ENCODE measurements at regions not wholly inside any gene's neighbourhood (a gene's known extent, or its start where the extent isn't known, plus 50 kb on each side); places are given as distances from the start of the nearest gene placed in this dataset.
"Not testable (repeated sequence)": the region's sequence is repeated elsewhere in the genome, so short reads cannot be mapped to it uniquely, and the experiment has no call there.

DNA sequence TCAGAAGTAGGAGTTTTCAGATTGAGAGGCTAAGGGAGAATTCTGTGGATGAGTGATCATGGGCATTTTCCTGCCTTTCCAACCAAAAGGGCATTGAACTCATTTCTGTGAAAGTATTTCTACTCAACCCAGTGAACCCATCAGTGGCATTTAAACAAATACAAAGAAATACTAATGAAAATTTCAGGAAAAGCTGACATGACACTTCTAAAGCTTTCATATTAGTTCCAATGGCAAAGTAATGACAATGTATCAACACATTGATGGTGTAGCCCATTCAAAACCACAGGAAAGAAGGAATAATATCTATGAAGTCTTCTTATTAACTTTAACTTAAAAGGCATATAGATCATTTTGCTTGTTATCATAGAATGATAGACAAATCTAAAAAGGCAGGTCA, 183.5 kb upstream of the ANXA10 start:
- no peak for DNase-seq (ENCODE audit: low read depth in 1 of 2, low spot score in 1 of 2)

DNA sequence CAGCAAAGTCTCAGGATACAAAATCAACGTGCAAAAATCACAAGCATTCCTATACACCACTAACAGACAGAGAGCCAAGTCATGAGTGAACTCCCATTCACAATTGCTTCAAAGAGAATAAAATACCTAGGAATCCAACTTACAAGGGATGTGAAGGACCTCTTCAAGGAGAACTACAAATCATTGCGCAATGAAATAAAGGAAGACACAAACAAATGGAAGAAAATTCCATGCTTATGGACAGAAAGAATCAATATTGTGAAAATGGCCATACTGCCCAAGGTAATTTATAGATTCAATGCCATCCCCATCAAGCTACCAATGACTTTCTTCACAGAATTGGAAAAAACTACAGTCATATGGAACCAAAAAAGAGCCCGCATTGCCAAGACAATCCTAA, 179.8 kb upstream of the ANXA10 start:
- DNase-seq (ENCODE audit: low read depth in 1 of 2, low spot score in 1 of 2), result not testable (repeated sequence)

DNA sequence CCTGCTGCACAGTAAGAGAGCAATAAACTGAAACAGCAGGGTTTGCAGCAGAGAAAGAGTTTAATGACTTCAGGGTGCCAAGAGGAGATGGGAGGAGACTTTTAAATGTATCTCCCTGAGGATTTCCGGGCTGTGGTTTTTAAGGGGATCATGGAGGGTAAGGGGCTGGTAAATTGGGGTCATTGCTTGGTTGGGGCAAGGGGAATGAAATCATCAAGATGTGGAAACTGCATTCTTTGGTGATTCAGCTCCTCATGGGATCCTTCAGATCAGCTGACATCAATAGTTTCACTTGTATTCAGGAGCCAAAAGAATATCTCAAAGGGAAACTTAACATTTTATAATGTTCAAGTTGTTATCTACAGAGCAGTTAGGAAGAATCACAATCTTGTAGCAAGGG, 174.3 kb upstream of the ANXA10 start:
- no peak for DNase-seq (ENCODE audit: low read depth in 1 of 2, low spot score in 1 of 2)

DNA sequence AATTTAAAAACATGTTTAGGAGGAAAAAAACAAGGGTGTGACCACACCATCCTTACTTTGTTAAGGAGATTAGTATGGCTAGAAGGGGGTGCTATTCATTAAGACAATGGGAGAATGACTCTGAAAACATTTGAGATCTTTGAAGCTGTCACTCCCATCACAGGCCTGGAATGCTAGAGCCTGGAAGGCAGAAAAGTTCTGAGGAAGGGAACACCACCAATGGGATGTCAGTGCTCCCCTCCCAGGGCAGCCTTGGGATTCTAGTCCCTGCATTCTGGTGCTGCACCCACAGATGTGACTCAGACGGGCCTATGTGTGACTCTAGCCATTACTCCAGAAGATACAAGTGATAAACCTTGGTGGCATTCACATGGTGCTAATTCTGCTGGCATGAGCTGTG, 162.2 kb upstream of the ANXA10 start:
- DNase-seq (ENCODE audit: low read depth in 1 of 2, low spot score in 1 of 2), result no peak

DNA sequence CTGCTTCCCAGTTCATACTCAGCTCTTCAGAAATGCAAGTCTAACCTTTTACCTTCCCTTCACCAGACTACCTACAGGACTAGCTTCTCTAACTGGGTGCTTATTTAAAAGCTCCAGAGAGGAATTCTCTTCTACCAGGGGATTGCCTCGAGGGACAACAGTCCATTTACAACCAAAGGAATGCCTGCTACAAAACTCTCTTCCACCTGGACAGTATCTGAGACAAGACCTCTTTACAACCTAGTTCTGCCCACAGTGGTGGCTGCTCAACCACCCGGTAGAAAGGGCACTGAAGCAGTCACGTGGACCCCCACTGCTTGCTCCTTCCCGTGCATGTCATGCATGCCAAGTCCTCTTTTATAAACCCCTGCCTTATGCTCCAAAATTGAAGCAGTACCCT, 158.1 kb upstream of the ANXA10 start:
- DNase-seq (ENCODE audit: low read depth in 1 of 2, low spot score in 1 of 2), result no peak

DNA sequence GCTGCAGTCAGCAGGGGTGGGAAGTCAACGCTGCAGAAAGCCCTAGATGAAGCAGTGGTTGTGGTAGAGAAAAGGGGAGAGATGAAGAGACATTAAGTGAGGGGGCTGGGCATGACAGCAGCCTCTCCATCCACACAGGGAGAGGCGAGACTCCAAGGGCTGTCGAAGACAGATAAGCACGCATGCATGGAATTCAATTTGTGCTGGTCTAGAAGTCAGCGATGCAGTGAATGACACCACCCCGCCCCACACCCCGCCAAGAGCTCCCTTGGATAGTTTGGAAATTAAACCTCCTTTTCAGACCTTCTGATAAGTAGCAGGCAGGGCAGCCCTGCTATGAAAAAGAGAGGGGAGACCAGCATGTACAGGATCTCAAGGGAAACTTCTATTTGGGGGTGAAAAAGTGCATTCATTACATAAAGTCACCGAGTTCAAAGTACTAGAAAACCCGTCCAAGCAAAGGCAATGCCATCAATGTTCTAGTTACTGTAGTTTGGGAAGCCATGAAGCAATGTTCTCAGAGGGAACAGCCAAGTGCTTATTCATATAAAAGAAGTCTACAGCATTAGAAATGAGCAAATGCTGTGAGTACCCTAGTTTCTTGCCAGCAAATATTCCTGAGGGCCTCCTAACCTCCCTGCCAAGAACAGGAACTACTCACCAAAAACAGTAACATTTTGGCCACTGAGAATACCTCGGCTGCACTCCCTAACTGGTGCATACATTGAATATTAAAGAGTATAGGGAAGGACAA, 152.3 kb upstream of the ANXA10 start:
- DNase-seq (ENCODE audit: low read depth in 1 of 2, low spot score in 1 of 2), result no peak

DNA sequence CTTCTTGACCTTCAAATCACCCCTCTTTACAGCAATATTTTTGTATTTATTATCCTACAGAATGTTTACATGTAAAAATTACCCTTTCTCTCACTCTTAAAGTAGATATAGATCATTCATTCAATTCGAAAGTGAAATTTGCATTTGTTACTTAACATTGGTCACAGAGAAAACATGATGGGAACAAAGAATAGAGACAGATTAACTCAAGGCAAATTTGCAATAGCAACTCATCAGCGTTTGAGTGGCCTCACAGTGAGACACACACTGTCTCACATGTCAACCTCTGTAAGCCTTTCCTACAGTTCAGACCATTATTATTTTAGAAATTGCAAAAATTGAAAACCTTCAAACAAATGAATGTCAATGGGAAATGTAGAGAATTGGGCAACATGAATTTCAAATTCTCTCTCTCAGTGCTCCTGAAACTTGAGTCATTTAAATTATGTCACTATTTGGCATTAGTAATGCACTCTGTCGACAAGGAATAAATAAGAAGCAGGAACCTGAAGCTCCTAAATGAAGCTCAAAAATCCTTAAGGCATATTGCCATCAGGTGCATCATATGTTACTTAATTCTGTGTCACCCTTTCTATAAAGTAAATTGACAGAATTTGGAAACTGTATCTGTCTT, 148.3 kb upstream of the ANXA10 start:
- no peak for DNase-seq (ENCODE audit: low read depth in 1 of 2, low spot score in 1 of 2)

DNA sequence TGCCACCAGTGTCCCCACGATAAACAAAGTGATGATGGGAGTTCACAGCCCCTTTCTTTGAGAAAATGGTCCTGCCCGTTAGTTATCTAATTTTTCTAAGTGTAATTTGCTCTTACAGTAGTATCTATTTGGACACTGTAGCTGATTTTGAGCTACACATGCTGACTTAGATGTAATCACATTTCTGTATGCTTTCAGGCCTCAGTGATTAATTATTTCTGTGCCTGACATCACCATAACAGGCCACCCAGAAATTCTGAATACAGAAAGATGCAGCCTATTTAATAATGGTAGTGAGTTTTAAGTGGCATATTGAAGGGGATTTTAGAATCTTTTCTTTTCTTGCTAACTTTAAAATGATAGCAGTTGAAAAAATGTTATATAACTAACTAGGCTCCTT, 147.6 kb upstream of the ANXA10 start:
- no peak for DNase-seq (ENCODE audit: low read depth in 1 of 2, low spot score in 1 of 2)

DNA sequence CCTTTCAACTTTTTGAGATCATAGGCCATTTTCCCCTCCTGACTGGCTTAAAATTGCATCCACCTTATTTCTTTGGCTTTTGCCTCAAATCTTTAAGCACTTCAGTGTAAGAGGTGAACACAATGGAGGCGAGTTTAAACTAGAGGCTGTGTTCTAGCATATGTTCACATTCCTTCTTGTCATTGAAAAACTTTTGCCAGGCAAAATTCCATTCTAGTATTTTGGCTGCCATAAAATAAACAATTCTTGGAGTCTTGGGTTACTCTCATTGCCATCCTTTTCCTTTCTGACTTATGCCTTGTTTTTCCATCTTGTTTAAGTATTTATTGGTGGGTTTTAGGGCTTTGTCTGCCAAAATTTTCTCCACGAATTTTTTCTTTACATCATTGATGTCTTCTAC, 137.3 kb upstream of the ANXA10 start:
- no peak for DNase-seq (ENCODE audit: low read depth in 1 of 2, low spot score in 1 of 2)

DNA sequence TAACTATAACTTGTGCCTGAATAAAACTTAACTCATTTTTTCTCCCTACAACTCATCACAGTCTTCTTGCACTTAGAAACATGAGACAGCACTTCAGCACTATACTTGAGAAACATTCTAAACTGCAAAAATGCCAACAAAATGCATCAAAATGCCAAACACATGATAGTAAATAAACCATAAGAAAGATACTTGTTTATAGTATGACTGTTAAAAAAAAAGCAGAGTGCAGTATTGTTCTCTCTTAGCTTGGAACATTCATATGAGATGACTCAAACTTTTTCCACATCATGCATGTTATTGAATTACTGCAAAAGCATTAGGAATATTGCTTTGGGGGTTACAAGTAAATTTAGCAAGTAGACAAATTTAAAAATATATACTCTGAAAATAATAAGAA, 135.7 kb upstream of the ANXA10 start:
- no peak for DNase-seq (ENCODE audit: low read depth in 1 of 2, low spot score in 1 of 2)

DNA sequence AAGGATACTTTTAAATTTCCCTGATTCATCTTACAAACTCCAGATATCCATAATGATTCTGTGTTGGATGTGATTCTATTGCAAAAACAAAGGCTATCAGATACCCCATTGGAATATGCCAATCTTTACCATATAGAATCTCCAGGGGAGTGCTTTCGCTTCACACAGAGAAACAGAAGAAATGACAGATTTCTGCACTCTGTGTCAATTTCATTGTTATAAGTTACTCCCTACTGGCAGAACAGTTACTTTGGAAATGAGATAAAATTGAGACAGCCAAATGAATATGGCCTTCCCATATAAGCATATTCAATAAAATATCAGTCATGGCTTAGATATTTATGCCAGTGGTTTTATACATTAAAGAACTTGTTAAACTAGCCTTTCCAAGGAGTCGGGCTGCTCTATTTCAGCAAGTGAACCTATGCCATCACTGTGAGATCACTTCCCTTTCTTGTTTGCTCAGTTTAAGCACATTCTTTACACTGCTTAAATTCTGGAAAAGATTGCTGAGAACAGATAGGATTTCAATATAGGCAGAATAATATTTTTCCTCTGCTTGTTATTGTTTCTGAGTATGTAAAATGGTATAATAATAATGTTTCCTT, 127.5 kb upstream of the ANXA10 start:
- no peak for DNase-seq (ENCODE audit: low read depth in 1 of 2, low spot score in 1 of 2)

DNA sequence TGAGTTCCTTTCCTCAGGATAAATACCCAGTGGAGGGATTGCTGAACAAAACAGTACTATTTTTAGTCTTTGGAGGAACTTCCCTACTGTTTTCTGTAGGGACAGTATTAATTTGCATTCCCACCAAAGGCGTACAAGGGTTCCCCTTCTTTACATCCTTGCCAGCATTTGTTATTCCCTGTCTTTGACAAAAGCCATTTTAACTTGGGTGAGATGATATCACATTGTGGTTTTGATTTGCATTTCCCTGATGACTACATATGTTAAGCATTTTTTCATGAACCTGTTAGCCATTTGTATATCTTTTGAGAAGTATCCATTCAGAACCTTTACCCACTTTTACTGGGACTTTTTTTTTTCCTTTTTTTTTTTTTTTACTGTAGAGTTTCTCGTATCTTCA, 126.2 kb upstream of the ANXA10 start:
- DNase-seq (ENCODE audit: low read depth in 1 of 2, low spot score in 1 of 2), result no peak

DNA sequence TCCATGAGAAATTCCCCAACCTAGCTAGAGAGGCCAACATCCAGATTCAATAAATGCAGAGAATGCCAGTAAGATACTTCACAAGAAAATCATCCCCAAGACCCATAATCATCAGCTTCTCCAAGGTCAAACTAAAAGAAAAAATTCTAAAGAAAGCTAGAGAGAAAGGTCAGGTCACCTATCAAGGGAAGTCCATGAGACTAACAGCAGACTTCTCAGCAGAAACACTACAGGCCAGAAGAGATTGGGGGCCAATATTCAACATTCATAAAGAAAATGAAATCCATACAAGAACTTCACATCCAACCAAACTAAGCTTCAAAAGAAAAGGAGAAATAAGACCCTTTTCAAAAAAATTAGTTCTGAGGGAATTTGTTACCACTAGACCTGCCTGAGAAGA, 118.8 kb upstream of the ANXA10 start:
- DNase-seq (ENCODE audit: low read depth in 1 of 2, low spot score in 1 of 2), result no peak

DNA sequence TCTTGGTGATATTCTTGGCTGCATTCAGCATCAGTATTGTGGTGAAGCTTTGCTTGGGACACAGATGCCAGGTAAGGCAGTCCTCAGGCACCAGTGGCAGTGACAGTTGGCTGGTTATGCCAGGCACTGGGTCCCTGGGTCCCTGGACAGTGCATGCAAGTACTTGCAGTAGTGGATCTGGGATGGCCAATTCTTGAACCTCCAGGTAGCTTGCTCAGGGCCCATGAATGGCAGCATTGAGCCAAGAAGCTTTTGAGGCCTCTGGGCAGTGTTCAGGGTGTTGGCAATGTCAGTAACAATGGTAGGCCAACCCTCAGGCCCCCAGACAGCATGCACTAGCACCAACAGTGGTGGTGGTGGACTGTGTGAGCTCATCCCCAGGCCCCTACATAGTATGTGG, 106.8 kb upstream of the ANXA10 start:
- DNase-seq (ENCODE audit: low read depth in 1 of 2, low spot score in 1 of 2), result no peak

DNA sequence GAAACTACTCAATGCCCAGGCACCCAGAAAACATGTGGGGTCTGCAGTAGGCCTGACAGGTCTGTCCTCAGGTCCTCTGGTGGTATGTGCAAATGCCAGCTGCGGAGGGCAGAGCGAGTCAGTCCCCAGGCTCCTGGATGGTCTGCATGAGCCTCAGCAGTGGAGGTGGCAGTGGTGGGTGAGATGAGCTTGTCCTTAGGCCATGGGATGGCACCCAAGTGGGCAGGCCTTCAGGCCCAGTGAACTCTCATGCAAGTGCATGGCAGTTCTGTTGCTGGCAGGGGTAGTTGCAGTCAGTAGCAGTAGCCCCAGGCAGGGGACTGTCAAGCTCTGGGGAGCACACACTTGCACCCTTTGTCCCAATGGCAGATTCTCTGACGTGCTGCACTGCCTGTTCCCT, 106.3 kb upstream of the ANXA10 start:
- DNase-seq (ENCODE audit: low read depth in 1 of 2, low spot score in 1 of 2), result no peak

DNA sequence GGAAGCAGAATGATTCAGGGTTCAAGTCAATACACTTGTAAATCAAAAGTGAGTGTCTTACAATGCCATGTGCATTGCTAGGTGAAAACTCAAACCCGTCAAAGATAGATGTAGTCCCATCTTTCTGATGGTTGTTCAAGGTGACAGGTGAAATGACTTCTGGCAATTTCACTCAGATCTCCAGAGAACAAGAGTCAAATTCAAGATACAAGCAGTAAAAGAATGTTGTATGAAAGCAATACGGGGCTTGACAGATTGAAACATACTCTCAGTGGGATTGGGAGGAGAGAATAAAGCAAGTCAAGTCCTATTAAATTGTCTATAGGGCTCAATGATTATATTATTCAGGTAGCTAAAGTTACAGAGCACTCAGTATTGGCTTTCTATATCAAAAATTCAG, 105.1 kb upstream of the ANXA10 start:
- no peak for DNase-seq (ENCODE audit: low read depth in 1 of 2, low spot score in 1 of 2)

DNA sequence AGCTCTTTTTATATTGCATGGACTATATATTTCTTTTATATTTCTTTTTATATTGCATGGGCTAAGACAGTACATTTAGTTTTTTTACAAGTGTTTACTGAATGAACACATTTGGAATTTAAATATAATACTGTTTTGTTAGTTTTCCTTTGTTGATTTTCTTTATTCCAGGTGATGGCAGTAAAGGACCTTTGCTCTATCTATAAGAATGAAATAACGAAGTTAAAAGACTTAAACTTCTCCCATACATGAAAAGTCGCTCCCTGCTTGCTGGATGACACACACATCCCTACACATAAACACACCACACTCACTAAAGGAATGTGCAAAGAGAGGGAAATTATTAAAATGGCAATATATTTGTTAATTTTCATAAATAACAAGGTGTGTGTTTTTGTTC, 102.5 kb upstream of the ANXA10 start:
- DNase-seq (ENCODE audit: low read depth in 1 of 2, low spot score in 1 of 2), result no peak

DNA sequence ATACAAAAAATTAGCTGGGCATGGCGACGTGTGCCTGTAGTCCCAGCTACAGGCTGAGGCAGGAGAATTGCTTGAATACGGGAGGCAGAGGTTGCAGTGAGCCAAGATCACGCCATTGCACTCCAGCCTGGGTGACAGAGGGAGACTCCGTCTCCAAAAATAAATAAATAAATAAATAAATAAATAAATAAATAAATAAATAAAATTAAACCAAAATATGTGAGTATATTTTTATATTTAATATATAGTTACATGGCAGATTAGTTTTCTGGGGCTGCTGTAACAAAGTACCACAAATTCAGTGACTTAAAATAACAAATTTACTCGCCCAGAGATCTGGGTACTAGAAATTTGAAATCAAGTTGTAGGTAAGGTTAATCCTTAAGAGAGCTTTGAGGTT, 84.2 kb upstream of the ANXA10 start:
- not testable (repeated sequence) for DNase-seq (ENCODE audit: low read depth in 1 of 2, low spot score in 1 of 2)

DNA sequence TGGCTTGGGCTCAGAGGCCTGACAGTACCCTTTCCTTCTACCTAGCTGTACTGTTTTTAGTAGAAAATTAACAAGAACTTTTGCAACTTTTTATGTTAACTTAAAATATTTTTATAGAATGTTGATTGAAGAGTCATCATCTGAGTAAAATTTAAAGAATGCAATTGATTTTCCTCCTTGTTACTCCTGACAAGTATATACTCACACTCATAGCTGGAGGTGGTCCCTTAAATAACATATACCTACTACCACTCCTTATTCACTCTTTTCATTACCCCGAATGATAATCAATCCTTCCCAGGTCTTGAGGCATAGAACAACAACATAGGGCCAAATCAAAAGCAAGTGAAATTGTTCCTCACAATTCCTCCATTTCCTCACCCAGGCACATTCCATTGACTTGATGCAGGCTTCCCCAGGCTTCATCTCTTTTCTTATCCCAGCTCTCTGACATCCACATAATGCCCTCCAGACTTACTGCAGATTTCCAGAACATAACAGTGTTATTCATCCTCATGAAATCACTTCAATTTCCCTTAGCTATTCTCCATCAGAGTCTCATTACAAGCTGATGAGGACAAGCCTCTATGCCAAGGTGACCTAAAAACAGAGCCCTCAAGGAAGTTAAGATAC, 73.2 kb upstream of the ANXA10 start:
- no peak for DNase-seq (ENCODE audit: low read depth in 1 of 2, low spot score in 1 of 2)

DNA sequence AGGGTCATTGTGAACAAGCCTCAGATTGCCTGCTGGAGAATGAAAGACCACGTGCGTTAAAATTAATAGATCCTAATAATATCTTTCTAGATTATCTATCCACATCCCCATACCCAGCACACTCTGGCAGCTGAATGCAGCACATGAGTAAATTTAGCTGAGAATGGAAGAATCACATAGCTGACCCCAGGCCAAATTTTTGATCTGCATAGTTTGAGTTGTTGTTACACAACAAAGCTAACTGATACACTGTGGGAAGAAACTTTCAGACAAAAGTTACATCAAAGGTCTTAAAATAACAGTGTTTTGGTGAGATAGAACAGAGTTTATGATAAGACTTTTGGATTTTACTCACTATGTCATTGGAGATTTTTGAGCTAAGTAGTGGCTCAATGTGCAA, 72.4 kb upstream of the ANXA10 start:
- no peak for DNase-seq (ENCODE audit: low read depth in 1 of 2, low spot score in 1 of 2)

DNA sequence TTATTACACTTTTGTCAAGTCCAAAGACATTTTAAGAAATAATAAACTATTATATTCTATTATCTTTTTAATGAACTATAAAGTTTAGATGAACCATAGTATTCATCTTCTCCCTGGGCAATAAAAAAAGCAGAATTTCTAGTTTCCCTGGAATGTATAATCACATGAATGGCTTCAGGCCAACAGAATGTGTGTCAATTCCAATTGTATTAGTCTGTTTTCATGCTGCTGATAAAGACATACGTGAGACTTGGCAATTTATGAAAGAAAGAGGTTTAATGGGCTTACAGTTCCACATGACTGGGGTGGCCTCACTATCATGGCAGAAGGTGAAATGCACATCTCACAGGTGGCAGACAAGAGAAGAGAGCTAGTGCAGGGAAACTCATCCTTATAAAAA, 70.7 kb upstream of the ANXA10 start:
- no peak for DNase-seq (ENCODE audit: low read depth in 1 of 2, low spot score in 1 of 2)

DNA sequence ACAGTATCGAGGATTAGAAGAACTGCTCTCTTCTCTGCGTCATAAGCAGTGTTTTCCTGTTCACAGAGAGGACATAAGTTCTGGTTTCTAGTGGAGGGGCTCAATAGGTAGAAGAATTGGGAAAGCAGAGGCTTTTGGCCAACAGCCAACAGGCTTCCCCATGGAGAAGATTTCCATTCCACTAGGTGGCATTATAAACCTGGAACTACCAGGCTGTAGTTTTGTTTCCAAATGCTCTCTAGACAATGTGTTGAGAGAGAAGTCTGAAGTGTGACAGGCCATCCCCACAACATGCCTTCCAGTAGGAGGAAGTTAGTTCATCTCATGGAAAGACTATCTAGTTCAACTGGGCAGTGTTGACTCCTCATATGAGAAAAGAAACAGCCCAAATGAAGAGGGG, 63.8 kb upstream of the ANXA10 start:
- DNase-seq (ENCODE audit: low read depth in 1 of 2, low spot score in 1 of 2), result no peak

Data from stimulated activated CD4-positive, alpha-beta T cell treated with anti-CD3 and anti-CD28 coated beads, Interleukin-15, amount 100 ng/mL, for 1 hour (primary cell).